ENCODE measurements at regions not wholly inside any gene's neighbourhood (a gene's known extent, or its start where the extent isn't known, plus 50 kb on each side); places are given as distances from the start of the nearest gene placed in this dataset.

- DNase-seq, result no peak
Observed at GRCh38 chrX:120819126-120819525, 56.5 kb downstream of the CT47B1 start.

- no peak for DNase-seq
Observed at GRCh38 chrX:120813982-120814381, 61.7 kb downstream of the CT47B1 start.

- no peak for DNase-seq
Observed at GRCh38 chrX:120801426-120801825, 74.2 kb downstream of the CT47B1 start.

DNA sequence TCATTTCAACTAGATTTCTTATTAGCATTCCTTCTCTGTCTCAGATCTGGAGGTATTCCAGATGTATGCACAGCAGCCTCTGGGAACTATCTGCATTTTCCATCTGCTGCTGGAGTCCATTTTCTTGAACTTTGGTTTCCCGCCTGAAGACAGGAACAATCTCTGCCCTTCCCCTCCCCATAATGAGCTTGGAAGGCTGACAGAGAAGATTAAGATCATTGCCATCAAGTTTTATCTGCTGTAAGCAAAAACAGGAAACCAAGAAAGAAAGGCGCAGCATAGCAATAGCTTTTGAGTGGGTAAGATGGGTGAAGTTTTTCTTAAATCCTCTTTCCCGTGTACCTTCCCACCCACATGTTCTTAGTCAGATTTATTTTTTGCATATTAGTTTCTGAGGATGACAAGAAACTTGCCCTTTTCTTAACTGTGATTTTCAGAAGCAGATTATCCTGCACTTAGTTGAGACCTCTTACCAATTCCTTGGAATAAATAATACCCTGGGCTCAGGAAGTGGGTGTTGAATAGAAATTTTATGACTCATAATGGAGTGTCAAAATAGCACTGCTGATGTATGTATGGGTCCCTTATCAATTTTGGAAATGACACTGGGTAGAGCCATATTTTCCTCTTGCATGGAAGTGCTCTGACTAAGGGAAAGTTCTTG lies 78.3 kb downstream of the CT47B1 start:
- no peak for DNase-seq

- DNase-seq, result no peak
Observed at GRCh38 chrX:120795301-120795700, 80.4 kb downstream of the CT47B1 start.

- DNase-seq, result no peak
Observed at GRCh38 chrX:120794525-120794975, 81.1 kb downstream of the CT47B1 start.

- DNase-seq, result no peak
Observed at GRCh38 chrX:120793098-120793497, 82.6 kb downstream of the CT47B1 start.

- DNase-seq, result no peak
Observed at GRCh38 chrX:120791013-120791643, 84.5 kb downstream of the CT47B1 start.

DNA sequence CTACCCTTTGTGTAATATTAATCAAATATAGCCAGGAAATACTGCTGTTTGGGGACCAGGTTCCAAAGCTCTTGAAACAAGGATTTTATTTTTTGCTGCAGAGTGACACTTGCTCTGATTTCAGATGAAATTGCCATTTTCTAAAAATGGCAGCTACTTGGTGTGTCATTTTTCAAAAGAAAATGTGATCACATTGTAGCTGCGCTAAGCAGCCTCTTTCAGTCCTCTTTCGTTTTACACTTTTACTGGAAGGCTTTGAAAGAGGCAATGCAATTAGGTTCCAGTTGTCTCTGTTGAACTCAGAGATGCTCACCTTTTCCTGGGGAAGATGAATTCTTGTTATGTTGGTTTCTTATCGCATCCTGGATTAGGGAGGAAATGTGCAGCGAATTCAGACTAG lies 85.1 kb downstream of the CT47B1 start:
- DNase-seq, result no peak

DNA sequence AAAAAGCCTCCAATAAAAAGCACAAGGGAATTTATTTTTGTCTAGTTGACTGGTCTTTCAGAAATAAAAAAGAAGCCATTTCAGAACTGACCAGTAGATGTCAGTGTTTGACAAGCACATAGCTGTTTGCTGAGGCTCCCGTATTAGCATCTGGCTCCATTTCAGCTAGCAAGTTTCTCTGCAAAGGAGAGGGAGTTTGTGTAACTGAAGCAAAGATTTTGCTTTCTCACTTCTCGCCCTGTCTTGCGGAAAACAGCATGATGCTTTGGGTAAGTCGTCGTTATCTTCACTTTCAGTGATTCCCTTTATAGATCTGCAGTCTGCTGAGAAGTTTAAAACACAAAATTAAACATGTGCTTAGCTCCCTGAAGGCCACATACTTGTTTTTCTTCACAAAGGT lies 85.5 kb downstream of the CT47B1 start:
- DNase-seq, result peak in 1 of 2 experiments; percentile 1

- DNase-seq, result no peak
Observed at GRCh38 chrX:120781403-120781802, 94.3 kb downstream of the CT47B1 start.

- no peak for DNase-seq
Observed at GRCh38 chrX:120775959-120776358, 99.7 kb downstream of the CT47B1 start.

DNA sequence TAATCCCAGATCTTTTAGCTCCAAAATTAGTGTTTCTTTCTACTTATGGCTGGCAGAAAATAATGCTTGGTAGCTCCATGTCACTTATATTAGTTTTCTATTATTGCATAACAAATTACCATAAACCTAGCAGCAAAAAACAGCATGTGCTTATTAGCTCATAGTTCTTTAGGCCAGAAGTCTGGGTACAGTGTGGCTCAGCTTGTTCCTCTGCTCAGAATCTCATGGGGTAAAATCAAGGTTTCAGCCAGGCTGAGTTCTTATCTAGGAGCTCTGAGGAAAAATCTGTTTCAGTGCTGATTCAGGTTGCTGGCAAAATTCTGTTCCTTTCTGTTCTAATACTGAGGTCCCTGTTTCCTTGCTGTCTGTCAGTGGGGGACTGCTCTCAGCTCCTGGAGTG lies 101.1 kb downstream of the CT47B1 start:
- no peak for DNase-seq

- DNase-seq, result no peak
Observed at GRCh38 chrX:120773801-120774200, 101.9 kb downstream of the CT47B1 start.

- no peak for DNase-seq
Observed at GRCh38 chrX:120769576-120770341, 105.9 kb downstream of the CT47B1 start.

- no peak for DNase-seq
Observed at GRCh38 chrX:120768681-120769080, 107.0 kb downstream of the CT47B1 start.

- no peak for DNase-seq
Observed at GRCh38 chrX:120768254-120768653, 107.4 kb downstream of the CT47B1 start.

DNA sequence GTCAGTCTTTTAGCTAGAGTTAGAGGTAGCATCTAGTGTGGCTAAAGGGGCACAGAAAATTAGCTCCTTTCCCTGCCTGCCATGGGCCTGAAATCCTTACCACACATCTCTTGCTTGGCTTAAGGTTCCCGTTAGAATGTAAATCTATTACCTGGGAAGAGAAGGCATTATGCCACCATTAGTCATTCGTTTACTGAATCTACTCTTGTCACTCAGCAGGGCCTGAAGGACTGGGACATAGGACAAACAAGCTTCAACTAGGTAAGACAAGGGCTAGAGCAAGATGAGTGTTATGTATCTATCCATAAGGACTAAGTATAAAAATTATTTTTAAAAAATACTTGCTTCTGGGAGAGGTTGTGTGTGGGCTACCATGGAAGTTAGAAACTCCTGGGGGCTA lies 112.4 kb downstream of the CT47B1 start:
- no peak for DNase-seq

GRCh38 chrX:120761810-120762209 lies 113.9 kb downstream of the CT47B1 start:
- no peak for DNase-seq

GRCh38 chrX:120759685-120760084 lies 116.0 kb downstream of the CT47B1 start:
- DNase-seq, result no peak

GRCh38 chrX:120755066-120755846 lies 120.4 kb downstream of the CT47B1 start:
- DNase-seq, result no peak

GRCh38 chrX:120753413-120754251 lies 122.0 kb downstream of the CT47B1 start:
- DNase-seq, result peak; percentile 11 to 16
